NCI-H2081 (cell line): ENCODE measurements at regions not wholly inside any gene's neighbourhood (a gene's known extent, or its start where the extent isn't known, plus 50 kb on each side); places are given as distances from the start of the nearest gene placed in this dataset.

Experiments
- DNase-seq, 2 experiments: peaks; one replicate each; lab custom pipeline; 2025; lab: John Stamatoyannopoulos, UW

DNA sequence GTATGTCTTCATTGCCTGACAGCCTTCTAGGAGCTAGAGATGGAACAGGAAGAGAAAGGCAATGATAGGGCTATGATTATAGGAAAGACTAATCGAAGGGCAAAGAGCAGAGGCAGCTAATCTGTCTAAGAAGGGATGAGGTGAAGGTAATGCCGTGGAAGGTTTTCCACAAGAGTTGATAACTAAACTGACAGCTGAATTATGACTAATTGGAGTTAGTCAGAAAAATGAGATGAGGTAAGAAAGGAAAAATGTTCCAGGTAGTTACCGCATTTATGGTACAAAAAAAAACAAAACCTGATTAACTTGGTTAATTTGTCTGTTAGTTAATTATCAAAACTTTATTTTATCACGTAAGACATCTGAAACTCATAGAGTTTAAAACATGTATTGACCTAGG lies 260.3 kb downstream of the SLITRK6 start:
- no peak for DNase-seq

DNA sequence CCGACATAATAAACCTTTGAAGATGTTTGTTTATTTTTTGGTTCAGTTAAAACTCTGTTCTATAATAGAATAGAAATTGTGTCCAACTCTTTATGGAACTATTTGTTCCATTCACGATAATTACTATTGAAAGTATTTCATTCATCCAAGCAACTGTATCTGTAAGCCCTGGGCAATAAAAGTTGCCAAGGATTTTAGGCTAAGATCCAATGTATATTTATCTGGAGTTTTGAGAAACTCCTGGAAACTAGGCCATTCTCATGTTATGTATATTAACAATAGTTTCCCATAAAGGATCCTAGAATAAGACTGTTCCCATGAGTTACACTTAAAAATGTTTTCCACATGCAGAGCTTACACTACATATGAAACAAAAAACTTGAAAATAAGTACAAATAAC lies 261.6 kb downstream of the SLITRK6 start:
- DNase-seq = no peak

DNA sequence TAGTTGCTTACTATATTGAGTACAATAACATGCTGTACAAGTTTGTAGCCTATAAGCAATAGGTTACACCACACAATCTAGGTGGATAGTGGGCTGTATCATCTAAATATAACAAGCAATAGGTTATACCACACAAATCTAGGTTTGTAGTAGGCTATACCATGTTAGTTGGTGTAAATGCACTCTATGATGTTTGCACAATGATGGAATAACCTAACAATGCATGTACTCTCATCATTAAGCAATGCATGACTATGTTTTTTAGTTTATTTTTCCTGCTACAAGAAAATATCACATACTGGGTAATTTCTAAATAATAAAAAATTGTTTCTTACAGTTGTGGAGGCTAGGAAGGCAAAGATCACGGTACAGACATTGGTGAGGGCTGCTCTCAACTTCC lies 262.5 kb downstream of the SLITRK6 start:
- DNase-seq = no peak

DNA sequence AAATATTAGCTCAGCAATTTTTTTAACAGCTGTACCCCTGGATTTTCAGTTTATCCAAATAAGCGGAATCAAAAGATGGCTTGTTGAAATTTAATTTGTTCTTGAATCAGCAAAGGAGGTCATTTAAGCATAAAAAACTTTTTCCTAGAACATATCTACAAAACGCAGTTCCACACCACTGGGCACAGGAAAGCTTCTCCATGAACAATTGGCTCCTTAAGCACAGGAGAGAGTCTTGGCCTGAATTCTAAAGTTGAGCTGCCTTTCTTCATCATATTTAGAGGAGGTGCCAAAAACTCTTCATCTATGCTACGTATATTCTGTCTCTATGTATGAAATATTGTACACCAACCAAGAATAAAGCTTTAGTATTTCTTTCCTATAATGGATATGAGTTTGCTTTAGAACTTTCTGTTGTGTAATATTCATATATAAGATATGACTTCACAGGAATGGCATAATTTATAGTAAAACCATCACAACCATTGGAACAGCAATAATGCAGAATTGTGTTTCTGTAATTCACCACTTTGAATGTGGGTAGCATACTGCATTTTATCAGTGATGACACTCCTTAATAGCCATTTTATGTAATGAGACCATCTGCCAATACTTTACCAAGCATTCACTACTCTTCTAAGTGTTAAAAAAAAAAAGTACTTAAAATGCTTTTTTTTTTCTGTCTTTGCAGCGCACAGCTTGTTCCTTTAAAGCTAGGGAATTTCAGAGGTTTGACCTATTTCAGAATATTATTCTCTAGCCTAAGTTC lies 263.7 kb downstream of the SLITRK6 start:
- no peak for DNase-seq

DNA sequence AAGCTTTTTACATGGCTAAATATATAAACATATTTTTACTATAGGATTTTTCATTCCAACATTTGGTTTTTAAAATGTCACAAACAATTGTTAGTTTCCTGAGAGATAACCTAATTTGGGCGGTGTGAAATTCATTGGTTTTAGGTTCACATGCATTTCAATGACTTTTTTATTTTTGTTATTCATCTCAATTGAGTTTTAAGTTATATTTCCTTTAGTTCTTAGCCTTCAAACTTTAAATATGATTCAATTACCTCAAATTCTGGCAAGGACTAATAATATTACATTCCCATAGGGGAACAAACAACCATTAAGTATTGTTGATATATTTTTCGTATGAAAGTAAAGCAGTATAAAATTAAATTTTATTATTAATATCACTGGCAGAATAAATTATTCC lies 265.3 kb downstream of the SLITRK6 start:
- DNase-seq = no peak

DNA sequence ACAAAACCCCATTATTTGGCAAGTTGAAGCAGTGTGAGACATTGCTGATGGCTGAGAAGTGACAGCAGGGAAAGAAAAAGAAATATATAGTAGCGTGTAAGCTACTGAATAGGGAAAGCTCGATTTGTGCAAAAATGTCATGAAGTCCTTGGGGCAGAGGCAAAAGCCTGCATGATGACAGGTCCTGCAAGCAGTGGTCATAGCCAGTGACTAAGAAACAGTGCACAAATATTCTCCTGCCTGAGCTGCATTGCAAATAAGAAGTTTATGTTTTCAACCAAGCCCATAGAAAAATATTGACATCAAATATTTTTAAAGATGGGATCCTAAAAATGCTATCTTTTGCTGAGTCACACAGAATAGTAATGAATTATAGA lies 270.0 kb downstream of the SLITRK6 start:
- DNase-seq = no peak

DNA sequence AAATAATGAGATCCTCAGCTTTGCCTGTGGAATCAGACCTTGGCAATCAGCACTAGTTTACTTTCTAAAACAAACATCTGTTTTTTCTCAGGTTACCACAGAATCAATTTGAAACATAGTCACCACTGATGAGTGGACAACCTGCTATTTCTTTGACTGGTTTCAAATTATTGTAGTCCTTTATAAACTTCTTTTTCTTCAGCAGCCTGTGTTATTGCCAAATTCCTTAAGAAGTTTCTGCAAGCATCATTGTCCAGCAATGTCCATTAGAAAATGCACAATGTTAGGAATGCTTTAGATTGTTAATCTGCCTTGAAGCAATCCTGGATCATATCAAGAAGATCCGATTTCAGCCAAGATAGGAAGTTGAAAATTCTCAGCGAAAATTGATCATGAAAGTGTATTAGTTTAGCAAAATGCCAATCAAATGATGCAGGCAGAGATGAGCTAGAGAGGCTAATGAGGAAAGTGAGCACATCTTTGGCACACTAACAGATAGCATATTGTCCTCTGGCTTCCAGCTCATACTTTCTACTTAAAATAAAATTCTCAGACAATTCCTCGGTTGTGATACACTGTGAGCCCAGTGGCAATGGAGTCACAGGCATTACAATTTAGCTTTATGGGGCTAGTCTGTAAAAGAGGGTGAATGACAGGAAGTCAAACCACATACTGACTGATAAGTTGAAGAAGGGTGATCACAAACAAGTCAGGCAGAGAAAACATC lies 270.6 kb downstream of the SLITRK6 start:
- no peak for DNase-seq

DNA sequence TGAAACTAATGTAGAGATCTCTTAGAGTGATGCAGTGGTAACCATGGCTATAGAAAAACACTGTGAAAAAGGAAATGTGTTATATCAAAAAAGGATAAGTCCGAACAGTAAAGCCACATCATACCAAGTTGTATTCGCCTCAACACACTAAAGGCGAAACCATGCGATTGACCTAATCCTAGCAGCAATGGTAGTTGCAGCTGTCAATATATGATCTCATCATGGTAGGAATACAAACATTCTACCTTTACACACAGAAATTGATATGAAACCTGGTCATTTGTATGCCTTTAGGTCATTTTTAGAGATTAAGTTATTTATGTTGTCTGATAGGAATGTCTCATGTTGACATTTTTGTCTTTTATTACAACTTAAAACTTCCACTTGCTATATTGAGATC lies 271.9 kb downstream of the SLITRK6 start:
- DNase-seq = no peak

DNA sequence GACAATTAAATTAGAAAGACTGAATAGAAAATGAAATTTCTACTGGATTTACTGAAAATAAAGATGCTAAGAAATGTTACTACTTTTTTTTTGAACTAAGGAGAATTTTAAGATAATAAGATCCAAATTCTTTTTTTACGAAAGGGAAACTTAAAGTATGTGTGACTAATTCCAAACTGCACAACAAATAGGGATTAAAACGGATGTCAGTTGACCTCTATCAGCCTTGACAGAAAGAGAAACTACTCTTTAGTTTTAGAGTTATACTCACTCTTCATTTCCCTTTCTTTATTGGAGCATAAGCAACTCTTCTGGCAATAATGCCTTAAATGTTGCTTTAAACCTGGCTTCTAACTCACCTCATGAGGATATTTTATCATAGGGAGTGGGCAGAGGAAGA lies 273.8 kb downstream of the SLITRK6 start:
- no peak for DNase-seq

DNA sequence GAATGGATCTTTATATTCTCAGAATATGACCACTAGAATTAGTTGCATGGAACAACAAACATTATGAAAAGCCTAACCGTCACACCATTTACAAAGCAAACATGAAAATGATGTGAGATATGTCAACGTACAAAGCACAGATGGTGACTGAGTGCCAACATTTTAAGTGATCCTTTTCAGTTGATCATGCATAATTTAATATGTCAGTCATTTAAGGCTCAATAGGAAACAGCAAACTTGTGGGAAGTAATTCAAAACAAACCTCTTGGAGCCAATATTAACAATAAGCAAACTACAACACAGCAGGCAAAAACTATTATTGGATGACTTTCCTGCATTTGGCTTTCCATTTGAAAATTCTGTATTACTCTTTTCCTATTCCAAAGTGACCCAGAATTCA lies 277.6 kb downstream of the SLITRK6 start:
- peak; percentile 85 to 98 for DNase-seq

DNA sequence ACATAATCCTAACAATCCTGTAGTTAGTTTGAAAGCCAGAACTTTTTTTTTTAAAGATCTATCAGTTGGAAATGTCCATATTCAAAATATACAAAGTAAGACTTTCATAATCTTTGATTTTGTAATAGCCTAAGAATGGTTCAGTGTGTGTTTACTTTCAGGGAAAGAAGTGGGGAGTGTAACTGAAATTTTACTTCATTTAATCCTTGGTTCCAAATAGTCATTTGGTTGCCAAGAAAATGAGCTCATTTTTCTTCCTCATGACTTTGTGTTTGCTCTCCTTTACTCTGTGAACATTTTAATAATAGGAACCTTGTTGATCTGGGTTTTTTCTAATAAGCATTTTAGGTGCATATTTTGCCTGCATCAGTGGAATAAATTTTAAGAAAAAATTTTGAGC lies 278.8 kb downstream of the SLITRK6 start:
- peak in 1 of 2 experiments; percentile 43 for DNase-seq

DNA sequence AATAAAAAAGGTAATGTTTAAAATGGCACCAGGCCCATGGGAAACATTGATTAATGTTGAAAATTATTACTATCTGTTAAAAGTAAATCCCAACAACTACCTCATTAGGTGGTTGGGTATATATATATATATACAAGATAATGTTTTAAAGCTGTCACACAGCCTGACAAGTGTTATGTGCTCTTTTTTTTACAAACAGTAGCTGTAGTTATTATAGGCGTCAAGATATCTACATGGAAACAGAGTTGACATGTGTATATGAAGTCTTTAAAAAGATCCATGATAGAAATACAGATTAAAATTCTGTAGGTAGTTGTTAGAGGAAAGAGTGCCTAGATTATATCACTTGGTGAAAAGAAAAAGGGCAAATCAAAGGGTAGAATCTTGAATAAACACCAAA lies 279.9 kb downstream of the SLITRK6 start:
- DNase-seq = no peak

DNA sequence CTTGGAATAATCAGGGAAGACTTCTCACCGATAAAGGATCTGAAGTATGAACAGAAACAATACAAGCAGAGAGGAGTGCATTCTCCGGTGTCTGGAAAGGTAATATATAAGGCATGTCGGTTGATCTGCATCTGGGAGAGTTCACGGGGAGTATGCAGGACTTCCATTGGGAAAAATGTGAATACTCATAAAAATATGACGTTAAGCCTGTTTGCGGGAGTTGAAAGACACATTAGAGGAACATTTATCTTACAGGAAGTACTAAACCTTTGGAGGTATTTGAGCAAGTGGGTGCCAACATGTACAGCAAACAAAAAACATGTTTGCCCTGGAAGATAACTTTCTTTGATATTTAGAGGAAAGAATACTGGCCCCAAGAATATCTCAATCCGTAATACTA lies 286.8 kb downstream of the SLITRK6 start:
- no peak for DNase-seq

DNA sequence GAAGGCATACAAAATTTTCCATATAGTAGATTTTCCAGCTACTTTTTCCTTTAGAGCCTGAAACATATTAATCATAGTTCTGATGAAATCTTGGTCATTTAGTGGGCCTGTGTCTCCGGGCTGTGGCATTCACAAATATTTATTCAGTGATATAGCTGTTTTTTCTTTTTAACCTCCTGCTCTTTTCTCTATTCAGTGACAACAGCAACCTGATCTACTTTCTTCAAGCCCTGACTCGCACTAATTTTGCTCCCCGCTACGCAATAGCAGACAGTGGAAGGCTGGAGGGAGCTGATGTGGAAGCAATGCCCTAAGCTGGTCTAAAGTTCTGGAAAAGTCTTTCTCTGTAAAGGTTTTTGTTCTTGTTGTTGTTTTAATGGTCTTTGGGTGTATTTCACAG lies 289.7 kb downstream of the SLITRK6 start:
- DNase-seq = peak in 1 of 2 experiments; percentile 64

DNA sequence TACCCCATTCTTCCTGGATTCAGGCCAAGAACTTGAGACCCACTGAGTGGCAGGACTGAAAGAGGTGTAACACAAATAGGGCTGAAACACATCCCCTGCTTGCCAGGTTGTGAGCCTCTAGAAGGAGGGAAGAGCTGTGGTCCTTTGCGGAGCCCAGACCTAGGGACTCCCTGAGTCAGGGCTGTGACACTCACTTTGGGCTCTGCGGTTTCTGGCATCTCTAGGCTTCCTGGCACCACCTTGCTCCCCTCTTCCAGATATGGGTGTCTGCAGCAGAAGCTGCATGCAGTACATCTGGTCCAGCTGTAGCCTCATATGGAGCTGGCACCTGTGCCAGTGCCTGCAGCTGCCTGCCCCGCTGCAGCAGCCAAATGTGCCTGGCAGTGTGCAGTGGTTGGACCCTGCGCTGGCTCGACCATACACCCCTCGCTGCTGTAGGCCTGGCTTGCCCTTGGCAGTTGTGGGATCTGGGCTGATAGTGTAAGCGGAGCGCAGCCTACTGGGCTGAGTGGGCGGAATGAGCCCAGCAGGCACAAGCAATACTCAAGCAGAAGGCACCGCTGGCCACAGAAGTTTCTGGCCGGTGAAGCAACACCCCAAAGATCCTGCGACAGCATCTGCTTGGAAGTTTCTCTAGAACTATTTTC lies 290.4 kb downstream of the SLITRK6 start:
- no peak for DNase-seq

DNA sequence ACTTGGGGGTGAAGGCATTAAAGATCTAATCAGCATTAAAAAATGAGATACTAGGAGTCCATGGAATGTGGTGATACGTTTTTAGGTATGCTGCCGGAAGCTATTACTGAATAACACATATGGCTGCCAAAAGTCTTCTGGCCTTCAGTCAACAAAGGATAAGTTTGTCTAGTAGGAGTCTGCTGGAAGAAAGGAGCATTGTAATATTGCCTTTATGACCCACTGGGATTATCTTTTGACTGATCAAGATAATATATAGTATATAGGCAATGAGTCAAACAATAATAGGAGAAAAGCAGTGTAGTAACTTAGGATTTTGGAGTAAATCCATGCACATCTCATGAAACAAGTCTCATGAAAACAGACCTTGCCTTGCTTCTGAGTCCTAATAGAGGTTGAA lies 295.4 kb downstream of the SLITRK6 start:
- no peak for DNase-seq

DNA sequence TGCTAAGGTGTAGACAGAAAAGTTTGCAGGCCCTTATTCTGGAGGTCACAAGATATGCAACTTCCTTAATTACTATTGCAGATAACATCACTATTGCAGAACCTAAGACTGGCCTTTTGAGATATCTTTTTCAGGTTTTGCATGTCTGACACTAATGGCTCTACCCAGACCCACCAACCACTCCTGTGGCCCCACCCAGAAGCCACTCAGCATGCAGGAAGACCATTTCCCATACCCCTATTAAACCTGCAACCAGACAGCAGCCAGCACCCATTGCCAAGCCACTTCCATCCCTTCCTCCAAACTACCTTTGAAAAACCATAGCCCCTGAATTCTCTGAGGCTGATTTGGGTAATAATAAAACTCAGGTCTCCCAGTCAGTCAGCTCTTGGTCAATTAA lies 297.6 kb downstream of the SLITRK6 start:
- no peak for DNase-seq

DNA sequence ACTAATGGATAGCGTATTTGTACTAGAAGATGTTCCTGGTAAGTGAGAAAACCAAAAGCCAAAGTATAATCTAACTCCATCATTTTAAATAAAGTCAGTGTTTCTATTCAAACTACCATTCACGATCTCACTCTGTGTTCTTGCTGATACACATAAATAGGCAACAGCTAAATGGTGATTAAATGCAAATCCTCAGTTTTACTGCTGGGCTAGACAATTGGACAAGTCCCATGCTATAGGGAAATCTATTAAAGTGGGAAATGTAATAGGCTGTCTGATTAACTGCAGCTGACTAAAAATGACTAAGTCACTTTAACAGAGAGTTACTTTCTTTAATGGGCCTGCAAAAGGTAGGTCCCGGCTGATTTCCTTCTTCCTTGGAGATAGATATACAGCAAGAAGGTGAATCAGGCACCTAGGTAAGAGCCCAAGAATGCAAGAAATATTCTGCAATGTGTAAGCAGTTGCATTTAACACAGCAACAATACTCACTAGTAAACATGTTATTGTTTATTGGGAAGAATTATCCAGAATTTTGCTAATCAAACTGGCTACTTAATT lies 298.4 kb downstream of the SLITRK6 start:
- no peak for DNase-seq

DNA sequence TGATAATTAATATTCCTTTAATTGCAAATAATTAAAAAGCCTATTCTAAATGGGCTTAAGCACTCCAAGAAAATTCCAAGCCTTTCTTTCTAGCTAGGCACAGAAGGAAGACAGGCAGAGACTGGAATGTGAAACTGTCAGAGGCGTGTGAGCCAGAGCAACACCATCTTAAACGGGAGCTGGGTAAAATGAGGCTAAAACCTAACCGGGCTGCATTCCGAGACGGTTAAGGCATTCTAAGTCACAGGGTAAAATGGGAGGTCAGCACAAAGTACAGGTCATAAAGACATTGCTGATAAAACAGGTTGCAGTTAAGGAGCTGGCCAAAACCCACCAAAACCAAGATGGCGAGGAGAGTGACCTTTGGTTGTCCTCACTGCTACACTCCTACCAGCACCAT lies 300.4 kb downstream of the SLITRK6 start:
- DNase-seq = no peak

DNA sequence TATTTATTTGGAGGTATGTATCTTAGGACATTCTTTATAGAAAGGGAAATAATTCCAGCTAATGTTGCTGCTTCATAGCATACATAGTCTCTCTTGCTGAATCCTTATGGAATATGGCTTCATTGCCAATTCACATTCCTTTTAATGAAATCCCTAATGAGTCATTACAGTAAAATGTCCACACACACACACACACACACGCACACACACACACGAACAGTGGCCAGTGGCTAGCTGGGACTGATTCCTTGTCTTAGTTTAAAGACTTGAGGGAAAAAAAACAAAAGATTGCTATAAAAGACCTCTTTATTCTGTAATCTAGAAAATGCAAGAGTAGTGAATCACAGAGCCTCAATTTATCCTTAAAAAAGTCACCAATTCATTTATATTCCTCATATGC lies 301.6 kb downstream of the SLITRK6 start:
- no peak for DNase-seq

DNA sequence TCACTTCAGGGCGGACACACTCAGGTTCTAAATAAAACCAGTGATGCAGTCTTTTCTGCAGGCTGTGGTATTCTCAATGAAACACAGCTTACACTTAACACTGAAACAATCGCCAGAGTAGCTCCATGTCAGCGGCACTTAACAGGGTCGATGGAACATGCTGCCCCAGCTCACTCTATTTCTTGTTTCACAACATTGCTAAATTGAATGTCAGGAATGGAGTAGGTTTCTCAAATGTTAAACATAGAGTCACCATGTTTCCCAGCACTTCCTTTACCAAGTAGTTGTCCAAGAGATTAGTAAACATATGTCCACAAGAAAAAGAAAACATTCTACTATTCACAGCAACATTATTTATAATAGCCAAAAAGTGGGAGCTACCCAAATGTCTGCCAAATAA lies 306.9 kb downstream of the SLITRK6 start:
- no peak for DNase-seq

DNA sequence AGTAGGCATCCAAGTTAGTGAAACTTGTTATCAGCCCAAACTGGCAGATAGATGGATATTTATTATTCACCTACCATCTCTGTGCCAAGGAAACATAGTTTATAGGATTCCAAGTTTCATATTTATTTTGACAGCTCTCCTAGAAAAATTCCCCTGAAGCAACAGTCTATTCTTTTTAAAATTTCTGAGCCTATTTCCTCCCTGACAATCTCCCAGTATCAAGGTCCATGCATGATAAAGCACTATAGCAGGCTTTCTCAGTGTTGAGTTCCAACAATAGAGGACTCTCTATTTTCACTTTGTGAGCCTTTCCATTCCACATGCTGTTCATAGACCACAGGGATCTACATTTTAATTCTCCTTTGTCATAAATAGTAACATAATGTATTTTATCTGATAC lies 312.6 kb downstream of the SLITRK6 start:
- DNase-seq = no peak

DNA sequence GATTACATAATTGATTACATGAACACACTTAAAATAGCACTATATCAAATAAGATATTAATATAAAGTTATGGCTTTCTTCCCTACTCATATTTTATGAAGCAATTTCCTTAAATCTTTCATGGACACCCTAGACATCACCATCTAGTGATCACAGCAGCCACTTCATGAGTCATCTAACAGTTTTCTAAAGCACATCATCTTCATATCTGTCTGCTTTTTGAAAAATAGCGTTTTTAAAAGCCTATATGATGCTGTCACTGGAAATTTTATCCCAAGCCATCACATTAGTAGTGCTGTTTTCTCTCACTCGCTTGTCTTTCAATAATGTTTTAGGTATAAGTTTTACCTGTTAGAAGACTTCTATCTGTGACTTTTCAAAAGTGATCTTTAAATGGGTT lies 326.1 kb downstream of the SLITRK6 start:
- DNase-seq = no peak
